Upper lobe of left lung (tissue), 6 donors: ENCODE measurements at regions not wholly inside any gene's neighbourhood (a gene's known extent, or its start where the extent isn't known, plus 50 kb on each side); places are given as distances from the start of the nearest gene placed in this dataset.

Experiments
- ATAC-seq, 2 donors: fragments of 200-7000 bp; cut with Tn5 transposase; one replicate each; pipeline ENCODE4 v1.9.1; 2022; ENCODE audit warnings: mild to moderate bottlenecking in 2 of 2, moderate library complexity in 2 of 2; ENCODE audit not compliant: low FRiP score in 2 of 2
- DNase-seq, 2 donors: peaks; one replicate each; pipeline ENCODE4 v3.0.0-alpha.2; 2019 to 2020
- H3K27ac ChIP-seq, 4 donors: fragments of 200-600 bp; sonication (generic); one replicate each; pipeline ENCODE4 v1.5.1; 2016 to 2019
- H3K27me3 ChIP-seq, 4 donors: fragments of 200-600 bp; sonication (generic); one replicate each; pipeline ENCODE4 v1.5.1; 2017 to 2019
- H3K36me3 ChIP-seq, 4 donors: fragments of 200-600 bp; sonication (generic); one replicate each; pipeline ENCODE4 v1.5.1; 2016 to 2019
- H3K4me1 ChIP-seq, 4 donors: fragments of 200-600 bp; sonication (generic); one replicate each; pipeline ENCODE4 v1.5.1; 2018 to 2019
- H3K4me3 ChIP-seq, 4 donors: fragments of 200-600 bp; sonication (generic); one replicate each; pipeline ENCODE4 v1.5.1; 2017 to 2019; ENCODE audit warnings: mild to moderate bottlenecking in 2 of 4, moderate library complexity in 1 of 4
- H3K9me3 ChIP-seq, 4 donors: fragments of 200-600 bp; sonication (generic); one replicate each; pipeline ENCODE4 v1.5.1; 2018 to 2019
- CTCF ChIP-seq, 6 experiments: fragments of 450-650 bp in 4 of 6; fragments of 200-600 bp in 2 of 6; sonication (generic) in 2 of 6; IDR thresholded peaks; one replicate each; pipeline ENCODE4 v1.5.1; 2016 to 2019; ENCODE audit warnings: antibody characterized with exemption in 6 of 6
- EP300 ChIP-seq, 4 donors: sonication (generic); formaldehyde crosslinking; IDR thresholded peaks; one replicate each; pipeline ENCODE4 v1.5.1; 2017; ENCODE audit warnings: antibody characterized with exemption in 4 of 4, control low read depth in 2 of 4
- POLR2A ChIP-seq, 4 donors: fragments of 450-650 bp; IDR thresholded peaks; one replicate each; pipeline ENCODE4 v1.5.1; 2016 to 2017; ENCODE audit warnings: antibody characterized with exemption in 4 of 4, mild to moderate bottlenecking in 2 of 4
- POLR2AphosphoS5 ChIP-seq, 2 donors: sonication (generic); formaldehyde crosslinking; IDR thresholded peaks; one replicate each; pipeline ENCODE4 v1.5.1; 2017; ENCODE audit warnings: antibody characterized with exemption in 2 of 2
- WGBS, 2 donors: methylation state at CpG; one replicate each; pipeline ENCODE4 v1.1.5; 2017 to 2018; 5-methylcytosine and 5-hydroxymethylcytosine counted together
- donor health status: DM: no; HTN: no; CAD: no; lungs with moderate emphysema.
- donor health status: DM: no; HTN: yes; CAD: no; lungs with severe emphysema.

GRCh38 chr2:57597940-57598339 lies 448.7 kb upstream of the VRK2 start:
- no peak for ATAC-seq
- no peaks in the 10 kb centered on the region for H3K9me3 ChIP-seq
- TF ChIP-seq CTCF (IDR thresholded peaks at IDR 0.05) (no peak), POLR2A (IDR thresholded peaks at IDR 0.05) (no peak), POLR2AphosphoS5 (IDR thresholded peaks at IDR 0.05) (no peak), EP300 (IDR thresholded peaks at IDR 0.05) (no peak)
- DNase-seq, result no peak
- no peak overlapping the region for H3K27ac ChIP-seq
- 75 to 79% methylated on average over 1 of the region's 1 CpG for WGBS, 2 donors
- no peaks in the 10 kb centered on the region for H3K27me3 ChIP-seq
- H3K4me3 ChIP-seq, result no peak overlapping the region
- no peaks in the 10 kb centered on the region for H3K36me3 ChIP-seq
- H3K4me1 ChIP-seq, result no peaks in the 10 kb centered on the region

GRCh38 chr2:57598551-57598950 lies 448.1 kb upstream of the VRK2 start:
- TF ChIP-seq CTCF (IDR thresholded peaks at IDR 0.05), result no peak
- TF ChIP-seq POLR2AphosphoS5 (IDR thresholded peaks at IDR 0.05), result no peak
- TF ChIP-seq EP300 (IDR thresholded peaks at IDR 0.05), result no peak
- TF ChIP-seq POLR2A (IDR thresholded peaks at IDR 0.05), result no peak
- Histone ChIP-seq H3K4me3 (no peak overlapping the region), H3K27ac (no peak overlapping the region), H3K27me3 (no peaks in the 10 kb centered on the region), H3K36me3 (no peaks in the 10 kb centered on the region), H3K4me1 (no peaks in the 10 kb centered on the region), H3K9me3 (no peaks in the 10 kb centered on the region)
- ATAC-seq (no peak), DNase-seq (no peak)
- 28 to 29% methylated on average over 4 of the region's 4 CpGs for WGBS, 2 donors

GRCh38 chr2:57602733-57603132 lies 443.9 kb upstream of the VRK2 start:
- WGBS, 2 donors, result 49 to 55% methylated on average over 2 of the region's 2 CpGs
- Histone ChIP-seq H3K9me3 (peaks cover 0 to 3% (median 0%) of the 10 kb centered on the region in 4 donors), H3K4me3 (no peak overlapping the region), H3K27ac (no peak overlapping the region), H3K4me1 (no peaks in the 10 kb centered on the region), H3K27me3 (no peaks in the 10 kb centered on the region), H3K36me3 (no peaks in the 10 kb centered on the region)
- ATAC-seq (no peak), DNase-seq (no peak)
- no peak for TF ChIP-seq POLR2A (IDR thresholded peaks at IDR 0.05)

GRCh38 chr2:57614988-57615387 lies 431.6 kb upstream of the VRK2 start:
- Histone ChIP-seq H3K27ac (no peak overlapping the region), H3K36me3 (no peaks in the 10 kb centered on the region), H3K4me3 (no peak overlapping the region), H3K9me3 (no peaks in the 10 kb centered on the region), H3K27me3 (no peaks in the 10 kb centered on the region), H3K4me1 (no peaks in the 10 kb centered on the region)
- DNase-seq, result peak in 1 of 2 donors; percentile 3
- ATAC-seq, result no peak
- WGBS, 2 donors, result 87 to 89% methylated on average over 3 of the region's 3 CpGs
- TF ChIP-seq POLR2AphosphoS5 (IDR thresholded peaks at IDR 0.05) (no peak), CTCF (IDR thresholded peaks at IDR 0.05) (no peak), EP300 (IDR thresholded peaks at IDR 0.05) (no peak), POLR2A (IDR thresholded peaks at IDR 0.05) (no peak)

- Histone ChIP-seq H3K36me3 (no peaks in the 10 kb centered on the region), H3K9me3 (no peaks in the 10 kb centered on the region), H3K4me3 (no peak overlapping the region), H3K4me1 (no peaks in the 10 kb centered on the region), H3K27ac (no peak overlapping the region), H3K27me3 (no peaks in the 10 kb centered on the region)
- WGBS, 2 donors, result 50% methylated on average over 1 of the region's 1 CpG
- TF ChIP-seq EP300 (IDR thresholded peaks at IDR 0.05) (no peak), CTCF (IDR thresholded peaks at IDR 0.05) (no peak), POLR2A (IDR thresholded peaks at IDR 0.05) (no peak), POLR2AphosphoS5 (IDR thresholded peaks at IDR 0.05) (no peak)
- no peak for ATAC-seq
- DNase-seq, result no peak
These were observed 430.6 kb upstream of the VRK2 start for GRCh38 chr2:57615855-57616556.
